HG03469 (cell line): ENCODE measurements at regions not wholly inside any gene's neighbourhood (a gene's known extent, or its start where the extent isn't known, plus 50 kb on each side); places are given as distances from the start of the nearest gene placed in this dataset.
"Not testable (repeated sequence)": the region's sequence is repeated elsewhere in the genome, so short reads cannot be mapped to it uniquely, and the experiment has no call there.

Source experiments
- ATAC-seq: cut with Tn5 transposase; IDR thresholded peaks from one replicate; pipeline ENCODE4 v1.9.1; 2021; ENCODE audit warnings: mild to moderate bottlenecking, moderate library complexity, moderate number of reproducible peaks; ENCODE audit not compliant: unreplicated experiment

GRCh38 chr17:31631766-31632165 is 227.3 kb downstream of the COPRS start:
- ATAC-seq = no peak

GRCh38 chr17:31630866-31631265 is 228.2 kb downstream of the COPRS start:
- ATAC-seq = not testable (repeated sequence)

DNA sequence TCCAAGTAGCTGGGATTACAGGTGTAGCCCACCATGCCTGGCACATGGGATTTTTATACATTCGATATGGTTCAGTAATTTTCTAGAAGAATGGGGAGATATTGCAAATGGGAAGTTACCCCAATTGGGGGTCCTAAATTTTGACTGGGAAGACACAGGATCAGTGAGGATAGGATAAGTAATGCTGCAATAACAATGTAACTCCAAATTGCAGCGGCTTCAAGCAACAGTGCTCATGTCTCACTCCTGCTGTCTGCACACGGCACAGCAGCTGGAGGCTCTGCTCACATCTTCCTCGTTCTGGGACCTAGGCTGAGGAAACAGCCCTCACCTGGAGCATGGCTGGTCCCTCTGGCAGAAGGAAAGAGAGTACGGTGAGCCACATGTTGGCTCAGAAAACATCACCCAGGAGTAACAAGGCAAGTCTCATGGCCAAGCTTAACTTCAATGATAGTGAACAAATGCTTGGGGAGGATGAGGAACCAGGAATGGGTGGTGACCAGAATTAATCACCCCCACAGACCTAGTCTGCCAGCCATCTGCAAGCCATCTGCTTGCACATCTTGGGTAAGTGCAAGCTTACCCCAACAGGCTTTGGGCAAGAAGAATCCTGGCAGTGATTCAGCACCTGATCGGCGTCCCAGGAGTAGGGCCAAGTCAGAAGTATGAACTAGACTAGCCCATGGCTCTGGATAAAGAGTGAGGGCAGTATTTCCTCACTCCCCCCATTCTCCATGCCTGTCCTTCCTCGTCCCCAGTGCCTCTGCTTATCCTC is 229.2 kb downstream of the COPRS start:
- ATAC-seq = no peak

GRCh38 chr17:31627960-31628359 is 231.1 kb downstream of the COPRS start:
- ATAC-seq = no peak

GRCh38 chr17:31623990-31624389 is 232.5 kb downstream of the RAB11FIP4 start:
- no peak for ATAC-seq

DNA sequence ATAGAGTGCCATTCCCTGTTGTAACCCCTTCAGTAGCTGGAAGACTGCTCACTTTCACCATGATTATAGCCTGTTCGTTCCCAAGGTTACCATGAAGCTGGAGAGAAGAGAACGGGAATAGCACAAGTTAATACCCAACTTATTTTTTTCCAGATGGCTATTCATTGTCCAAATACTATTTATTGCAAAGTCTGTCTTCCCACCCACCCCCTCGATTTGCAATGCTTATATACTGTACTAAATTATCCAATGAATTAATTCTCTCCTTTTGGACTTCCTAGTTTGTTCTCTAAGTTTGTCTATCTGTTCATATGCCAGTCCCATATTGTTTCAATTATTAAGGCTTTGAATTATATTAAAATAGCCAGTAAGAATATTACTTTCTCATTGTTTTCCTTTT is 231.0 kb downstream of the RAB11FIP4 start:
- ATAC-seq = no peak

GRCh38 chr17:31621566-31621965 is 230.1 kb downstream of the RAB11FIP4 start:
- ATAC-seq = no peak

DNA sequence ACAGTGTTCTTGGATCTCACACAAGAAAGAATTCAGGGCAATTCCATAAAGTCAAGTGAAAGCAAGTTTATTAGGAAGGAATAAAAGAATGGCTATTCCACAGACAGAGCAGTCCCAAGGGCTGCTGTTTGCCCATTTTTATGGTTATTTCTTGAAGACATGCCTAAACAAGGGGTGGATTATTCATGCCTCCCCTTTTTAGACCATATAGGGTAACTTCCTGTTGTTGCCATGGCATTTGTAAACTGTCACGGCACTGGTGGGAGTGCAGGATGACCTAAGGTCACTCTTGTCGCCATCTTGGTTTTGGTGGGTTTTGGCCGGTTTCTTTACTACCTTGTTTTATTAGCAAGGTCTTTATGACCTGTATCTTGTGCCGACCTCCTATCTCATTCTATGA is 219.6 kb downstream of the RAB11FIP4 start:
- ATAC-seq = not testable (repeated sequence)

GRCh38 chr17:31609996-31610910 is 218.8 kb downstream of the RAB11FIP4 start:
- no peak for ATAC-seq

DNA sequence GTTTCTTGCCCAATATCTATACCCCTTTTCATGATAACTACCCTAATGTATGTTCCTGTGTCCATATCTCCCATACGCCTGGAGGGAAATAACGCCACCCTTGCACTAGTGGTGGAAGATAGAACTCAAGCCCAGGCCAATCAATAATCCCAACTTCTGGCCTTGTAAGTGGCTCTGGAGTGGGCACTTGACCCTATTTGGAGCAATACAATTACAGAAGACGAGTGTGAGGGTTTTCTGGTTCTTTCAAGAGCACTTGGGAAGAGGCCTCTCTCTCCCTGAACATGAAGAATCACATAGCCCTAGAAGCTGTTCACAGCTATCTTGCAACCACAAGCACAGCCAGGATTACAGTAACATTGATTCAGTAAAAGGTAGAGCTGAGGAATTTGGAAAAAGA is 217.9 kb downstream of the RAB11FIP4 start:
- ATAC-seq = no peak

GRCh38 chr17:31608659-31609254 is 217.3 kb downstream of the RAB11FIP4 start:
- no peak for ATAC-seq

- no peak for ATAC-seq
Measured at GRCh38 chr17:31605761-31606160, 214.3 kb downstream of the RAB11FIP4 start.

DNA sequence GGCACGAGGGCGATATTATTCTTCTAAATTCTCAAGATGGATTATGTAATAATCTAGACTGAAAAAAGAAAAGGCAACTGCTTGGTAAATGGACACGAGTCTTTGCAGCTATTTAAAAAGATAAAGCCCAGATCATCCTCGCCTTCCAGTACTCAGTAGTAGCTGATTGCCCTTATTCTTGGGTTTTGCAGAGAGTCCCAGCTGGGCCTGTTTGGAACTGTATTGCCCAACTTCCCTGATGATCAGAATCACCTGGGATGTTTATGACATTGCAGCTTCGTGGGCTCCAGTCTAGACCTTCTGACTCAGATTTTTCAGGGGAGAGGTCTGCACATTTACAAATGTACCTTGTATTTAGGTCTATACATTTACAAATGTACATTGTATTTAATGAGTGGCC is 213.5 kb downstream of the RAB11FIP4 start:
- ATAC-seq = no peak

GRCh38 chr17:31600144-31600543 is 208.7 kb downstream of the RAB11FIP4 start:
- ATAC-seq = not testable (repeated sequence)

DNA sequence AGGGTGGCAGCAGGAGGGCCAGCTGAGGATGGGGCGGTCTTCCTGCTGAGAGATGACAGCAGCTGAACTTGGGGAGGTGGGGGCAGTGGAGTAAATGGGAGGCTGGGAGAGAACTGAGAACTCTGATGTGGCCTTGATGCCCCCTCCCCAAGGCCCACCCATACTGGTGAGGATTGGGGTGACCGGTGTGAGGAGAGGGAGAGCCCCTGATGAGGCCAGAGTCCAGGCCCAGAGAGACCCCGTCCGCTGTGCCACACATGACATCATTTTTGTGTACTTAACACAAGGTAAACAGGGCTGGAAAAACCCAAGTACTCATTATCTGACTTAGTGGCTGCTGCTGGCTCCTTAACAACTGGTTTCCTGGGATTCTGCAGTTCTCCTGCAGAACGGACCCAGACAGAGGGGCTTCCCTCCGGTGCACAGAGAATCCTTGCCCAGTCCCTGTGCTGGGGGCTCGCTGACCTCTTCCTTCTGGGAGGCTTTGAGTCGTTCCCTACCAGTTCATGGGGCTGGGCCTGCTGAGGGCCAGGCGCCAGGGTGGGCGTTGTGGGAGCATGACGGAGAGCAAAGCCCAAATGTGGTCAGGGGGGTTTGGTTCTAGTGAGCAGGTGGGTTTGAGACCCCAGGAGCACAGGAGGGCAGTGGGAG is 207.6 kb downstream of the RAB11FIP4 start:
- no peak for ATAC-seq

- ATAC-seq = no peak
Measured at GRCh38 chr17:31598399-31598782, 206.9 kb downstream of the RAB11FIP4 start.

DNA sequence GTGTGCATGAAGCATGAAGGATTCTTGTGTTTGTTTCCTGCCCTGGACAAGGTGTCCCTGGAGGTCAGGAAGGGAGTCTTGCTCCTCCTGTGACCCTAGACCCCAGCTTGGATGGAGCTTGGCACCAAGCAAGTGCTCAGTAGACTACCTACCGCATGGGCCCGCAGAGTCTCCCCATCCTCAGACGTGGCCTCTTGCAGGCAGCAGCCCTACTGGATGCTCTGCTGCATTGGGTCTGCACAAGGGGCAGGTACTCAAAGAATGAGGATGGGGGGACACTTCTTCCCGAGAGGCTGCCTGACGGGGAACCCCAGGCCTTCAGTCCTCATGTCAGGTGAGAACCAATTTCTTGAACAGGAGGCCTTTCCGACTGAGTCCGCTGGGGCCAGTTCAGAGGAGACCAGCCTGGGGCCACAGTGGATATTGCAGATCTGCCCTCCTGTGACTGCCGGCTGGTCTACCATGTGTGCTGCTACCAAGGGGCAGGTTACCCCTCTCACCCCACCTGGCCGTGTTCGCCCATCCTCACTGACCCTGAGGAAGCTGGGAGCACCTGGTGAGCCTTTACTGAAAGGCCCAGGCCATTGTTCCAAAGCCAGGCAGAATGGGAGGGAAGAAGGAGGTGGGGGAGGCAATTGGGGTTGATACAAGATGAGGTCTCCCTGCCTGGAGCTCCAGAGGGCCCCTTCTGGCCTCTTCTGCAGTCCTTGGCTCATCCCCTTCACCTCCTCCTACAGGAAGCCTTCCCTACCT is 206.3 kb downstream of the RAB11FIP4 start:
- no peak for ATAC-seq

DNA sequence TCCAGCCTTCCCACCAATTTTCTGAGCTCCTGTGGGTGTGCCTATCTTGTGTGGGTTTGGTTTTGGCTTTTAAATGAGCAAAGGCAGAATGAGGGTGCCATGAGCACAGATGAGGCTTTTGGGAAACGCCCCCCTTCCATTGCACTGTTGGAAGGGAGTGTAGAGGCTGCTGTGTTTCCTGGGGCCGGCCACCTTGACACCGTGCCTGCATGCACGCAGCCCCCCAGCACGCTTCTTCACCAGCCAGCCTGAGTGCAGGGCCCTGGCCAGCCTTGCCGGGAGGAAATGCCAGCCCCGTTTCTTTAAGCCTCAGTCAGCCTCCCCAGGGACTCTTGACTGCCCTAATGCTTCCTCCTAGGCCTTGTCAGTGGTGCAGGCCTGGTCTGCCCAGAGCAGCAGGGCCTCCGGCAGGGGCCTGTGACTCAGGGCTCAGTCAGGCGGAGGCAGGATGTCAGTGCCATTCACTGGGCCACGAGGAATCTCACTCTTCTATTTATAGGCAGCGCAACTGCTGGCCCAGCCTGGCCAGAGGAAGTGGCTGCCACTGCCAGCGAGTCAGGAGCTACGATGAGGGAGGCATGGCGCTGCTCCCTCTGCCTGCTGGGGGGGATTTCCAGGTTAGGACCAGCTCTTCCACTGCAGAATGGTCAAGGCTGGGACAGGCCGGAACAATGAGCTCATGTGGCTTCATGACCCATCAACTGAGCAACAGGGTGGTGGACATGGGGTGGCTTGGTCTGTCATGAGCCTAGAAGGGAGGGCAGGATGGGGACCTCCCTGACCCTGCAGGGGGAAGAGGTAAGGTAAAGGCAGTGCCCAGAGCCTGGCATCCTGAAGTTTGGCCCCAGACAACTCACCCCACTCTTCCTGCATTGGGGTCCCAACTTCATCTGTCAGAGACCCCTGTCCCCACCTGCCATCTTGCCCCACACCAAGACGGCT is 205.2 kb downstream of the RAB11FIP4 start:
- peak; percentile 82 for ATAC-seq

- no peak for ATAC-seq
Measured at GRCh38 chr17:31595666-31596381, 204.3 kb downstream of the RAB11FIP4 start.
